ENCODE measurements at regions not wholly inside any gene's neighbourhood (a gene's known extent, or its start where the extent isn't known, plus 50 kb on each side); places are given as distances from the start of the nearest gene placed in this dataset.

DNA sequence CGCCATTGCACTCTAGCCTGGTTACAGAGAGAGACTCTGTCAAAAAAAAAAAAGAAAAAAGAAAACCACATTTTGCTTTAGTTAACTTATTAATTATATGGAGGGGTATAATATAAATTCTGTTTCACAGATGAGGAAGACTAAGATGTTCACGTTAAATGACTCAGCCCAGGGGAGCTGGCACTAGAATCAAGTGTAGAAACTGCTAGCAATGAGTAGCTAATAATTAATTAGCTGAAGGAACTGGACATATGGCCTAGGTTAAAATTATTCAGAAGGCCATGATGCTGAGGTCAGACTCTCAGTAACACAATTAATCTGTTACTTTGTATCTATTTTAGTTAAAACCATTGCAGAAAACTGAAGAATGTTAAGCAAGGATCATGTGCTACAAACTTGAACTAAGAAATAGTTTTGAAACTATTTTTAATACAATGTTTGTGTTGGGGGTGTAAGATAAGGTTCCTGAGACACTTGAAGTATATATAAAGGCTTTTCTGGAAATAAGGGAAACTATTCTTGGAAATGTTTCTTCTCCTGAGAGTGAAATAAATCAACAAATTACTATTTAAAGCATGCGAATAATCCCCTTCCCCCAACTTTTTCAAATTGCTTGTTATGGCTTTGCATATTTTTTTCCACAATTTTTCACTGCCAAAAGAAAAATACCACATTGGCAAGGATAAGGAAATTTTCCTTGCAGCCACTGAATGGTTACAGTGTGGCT lies 589.3 kb downstream of the SOX5 start:
- H3K9me3 ChIP-seq (replicated peaks in 1 of 2; ENCODE audit: control insufficient read depth in 2 of 2, insufficient read depth in 1 of 2, low read depth in 1 of 2, low read length in 2 of 2) = peaks cover 0 to 4% of the 10 kb centered on the region in 2 donors
- no peak overlapping the region for H3K4me2 ChIP-seq (ENCODE audit: insufficient read depth, low read length, poor library complexity, severe bottlenecking)
- H2AK5ac ChIP-seq (ENCODE audit: low read depth, low read length) = no peak overlapping the region
- H3K23ac ChIP-seq (ENCODE audit: low read depth, low read length, poor library complexity) = no peak overlapping the region
- H2AFZ ChIP-seq (ENCODE audit: low read length) = no peak overlapping the region
- no peak overlapping the region for H3K9ac ChIP-seq (ENCODE audit: low read depth, low read length, poor library complexity)
- H2BK5ac ChIP-seq (ENCODE audit: low read length) = no peak overlapping the region
- no peak overlapping the region for H3K14ac ChIP-seq (ENCODE audit: low read length)
- H4K8ac ChIP-seq (ENCODE audit: low read depth, low read length) = no peak overlapping the region
- no CpG with 5 or more reads among the region's 3 CpGs for WGBS, 2 donors (ENCODE audit: extremely low coverage in 2 of 2, insufficient read length in 2 of 2, insufficient replicate concordance in 1 of 2)
- no peaks in the 10 kb centered on the region for H3K79me1 ChIP-seq (ENCODE audit: low read depth, low read length)
- no peak for DNase-seq (ENCODE audit: low spot score)
- no peak overlapping the region for H2BK15ac ChIP-seq (ENCODE audit: low read length)
- no peak overlapping the region for H2BK12ac ChIP-seq (ENCODE audit: low read length)
- H4K91ac ChIP-seq (ENCODE audit: low read depth, low read length, poor library complexity) = no peak overlapping the region
- no peak overlapping the region for H3K4ac ChIP-seq (ENCODE audit: low read length)
- H3K4me1 ChIP-seq (ENCODE audit: control insufficient read depth in 2 of 2, insufficient read depth in 1 of 2, low read depth in 1 of 2, low read length in 2 of 2) = no peaks in the 10 kb centered on the region
- H3K27me3 ChIP-seq (ENCODE audit: control insufficient read depth in 3 of 3, insufficient read depth in 3 of 3, low read depth in 1 of 3, low read length in 3 of 3) = no peaks in the 10 kb centered on the region
- H3K36me3 ChIP-seq (replicated peaks in 1 of 2; ENCODE audit: control insufficient read depth in 2 of 2, insufficient read depth in 2 of 2, low read length in 2 of 2) = no peaks in the 10 kb centered on the region
- H2BK120ac ChIP-seq (ENCODE audit: low read depth, low read length) = no peak overlapping the region
- no peak overlapping the region for H3K18ac ChIP-seq (ENCODE audit: low read length)
- H3K4me3 ChIP-seq (ENCODE audit: low read length in 2 of 2) = no peak overlapping the region
- no peak overlapping the region for H3K27ac ChIP-seq (replicated peaks; ENCODE audit: low read length)

DNA sequence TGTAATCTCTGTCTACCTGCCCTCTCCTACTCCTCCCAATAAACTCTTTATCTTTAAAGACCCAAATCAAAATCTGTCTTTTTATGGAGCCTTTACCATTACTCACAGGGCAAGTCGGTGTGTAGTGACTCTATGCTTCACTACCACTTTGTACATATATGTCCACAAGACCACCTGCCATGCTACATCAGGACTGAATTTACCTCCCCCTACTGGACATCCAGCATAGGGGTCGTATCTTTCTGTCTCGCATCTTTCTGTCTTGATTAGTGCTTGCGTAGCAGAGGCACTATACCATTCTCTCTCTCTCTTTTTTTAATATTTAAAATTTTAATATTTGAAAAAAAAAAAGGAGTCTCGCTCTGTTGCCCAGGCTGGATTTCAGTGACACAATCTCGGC lies 587.5 kb downstream of the SOX5 start:
- no CpG with 5 or more reads among the region's 6 CpGs for WGBS, 2 donors (ENCODE audit: extremely low coverage in 2 of 2, insufficient read length in 2 of 2, insufficient replicate concordance in 1 of 2)
- Histone ChIP-seq H2BK120ac (ENCODE audit: low read depth, low read length) (no peak overlapping the region), H2BK15ac (ENCODE audit: low read length) (no peak overlapping the region)

DNA sequence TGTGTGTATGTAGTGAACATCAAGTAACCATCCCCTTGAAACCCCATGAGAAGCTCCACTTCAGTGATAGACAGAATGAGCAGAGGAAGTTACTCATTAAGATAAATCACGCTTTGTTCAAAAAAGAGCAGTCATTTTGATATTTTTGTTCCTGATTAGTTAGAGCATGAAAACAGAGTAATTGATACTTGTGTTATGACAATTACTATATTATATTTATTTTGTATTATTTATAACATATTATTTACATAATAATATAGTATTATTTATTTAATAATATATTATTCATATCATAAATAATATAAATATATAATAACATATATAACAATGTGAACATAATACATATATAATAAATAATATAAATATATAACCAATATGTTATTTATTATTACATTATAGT lies 580.9 kb downstream of the SOX5 start:
- H3K9ac ChIP-seq (ENCODE audit: low read depth, low read length, poor library complexity) = no peak overlapping the region
- no peaks in the 10 kb centered on the region for H3K79me1 ChIP-seq (ENCODE audit: low read depth, low read length)
- no peak overlapping the region for H3K27ac ChIP-seq (replicated peaks; ENCODE audit: low read length)
- no peak overlapping the region for H2AFZ ChIP-seq (ENCODE audit: low read length)
- no peak overlapping the region for H2BK5ac ChIP-seq (ENCODE audit: low read length)
- H2BK15ac ChIP-seq (ENCODE audit: low read length) = no peak overlapping the region
- peaks cover 0 to 3% (median 0%) of the 10 kb centered on the region in 3 experiments for H3K27me3 ChIP-seq (ENCODE audit: control insufficient read depth in 3 of 3, insufficient read depth in 3 of 3, low read depth in 1 of 3, low read length in 3 of 3)
- H3K4ac ChIP-seq (ENCODE audit: low read length) = no peak overlapping the region
- H3K4me3 ChIP-seq (ENCODE audit: low read length in 2 of 2) = no peak overlapping the region
- DNase-seq (ENCODE audit: low spot score) = no peak
- H2BK12ac ChIP-seq (ENCODE audit: low read length) = no peak overlapping the region
- H3K36me3 ChIP-seq (replicated peaks in 1 of 2; ENCODE audit: control insufficient read depth in 2 of 2, insufficient read depth in 2 of 2, low read length in 2 of 2) = no peaks in the 10 kb centered on the region
- no peak overlapping the region for H4K91ac ChIP-seq (ENCODE audit: low read depth, low read length, poor library complexity)
- no peak overlapping the region for H3K14ac ChIP-seq (ENCODE audit: low read length)
- no peak overlapping the region for H3K23ac ChIP-seq (ENCODE audit: low read depth, low read length, poor library complexity)
- H3K4me1 ChIP-seq (ENCODE audit: control insufficient read depth in 2 of 2, insufficient read depth in 1 of 2, low read depth in 1 of 2, low read length in 2 of 2) = no peaks in the 10 kb centered on the region
- no CpG with 5 or more reads among the region's 1 CpG for WGBS, 2 donors (ENCODE audit: extremely low coverage in 2 of 2, insufficient read length in 2 of 2, insufficient replicate concordance in 1 of 2)
- no peak overlapping the region for H2BK120ac ChIP-seq (ENCODE audit: low read depth, low read length)
- peaks cover 0 to 4% of the 10 kb centered on the region in 2 donors for H3K9me3 ChIP-seq (replicated peaks in 1 of 2; ENCODE audit: control insufficient read depth in 2 of 2, insufficient read depth in 1 of 2, low read depth in 1 of 2, low read length in 2 of 2)
- H3K4me2 ChIP-seq (ENCODE audit: insufficient read depth, low read length, poor library complexity, severe bottlenecking) = no peak overlapping the region
- H4K8ac ChIP-seq (ENCODE audit: low read depth, low read length) = no peak overlapping the region
- no peak overlapping the region for H3K18ac ChIP-seq (ENCODE audit: low read length)
- H2AK5ac ChIP-seq (ENCODE audit: low read depth, low read length) = no peak overlapping the region

More for the DNA sequence above, 587.5 kb downstream of the SOX5 start:
- Histone ChIP-seq H3K18ac (ENCODE audit: low read length) (no peak overlapping the region), H3K9me3 (replicated peaks in 1 of 2; ENCODE audit: control insufficient read depth in 2 of 2, insufficient read depth in 1 of 2, low read depth in 1 of 2, low read length in 2 of 2) (peaks cover 0 to 4% of the 10 kb centered on the region in 2 donors), H3K27ac (replicated peaks; ENCODE audit: low read length) (no peak overlapping the region), H4K91ac (ENCODE audit: low read depth, low read length, poor library complexity) (no peak overlapping the region), H2BK12ac (ENCODE audit: low read length) (no peak overlapping the region), H2AK5ac (ENCODE audit: low read depth, low read length) (no peak overlapping the region), H3K4ac (ENCODE audit: low read length) (no peak overlapping the region), H3K9ac (ENCODE audit: low read depth, low read length, poor library complexity) (no peak overlapping the region), H3K4me1 (ENCODE audit: control insufficient read depth in 2 of 2, insufficient read depth in 1 of 2, low read depth in 1 of 2, low read length in 2 of 2) (no peaks in the 10 kb centered on the region), H3K23ac (ENCODE audit: low read depth, low read length, poor library complexity) (no peak overlapping the region), H2BK5ac (ENCODE audit: low read length) (no peak overlapping the region), H3K36me3 (replicated peaks in 1 of 2; ENCODE audit: control insufficient read depth in 2 of 2, insufficient read depth in 2 of 2, low read length in 2 of 2) (no peaks in the 10 kb centered on the region), H3K27me3 (ENCODE audit: control insufficient read depth in 3 of 3, insufficient read depth in 3 of 3, low read depth in 1 of 3, low read length in 3 of 3) (peaks cover 0 to 3% (median 0%) of the 10 kb centered on the region in 3 experiments), H4K8ac (ENCODE audit: low read depth, low read length) (no peak overlapping the region), H3K14ac (ENCODE audit: low read length) (no peak overlapping the region), H2AFZ (ENCODE audit: low read length) (no peak overlapping the region), H3K79me1 (ENCODE audit: low read depth, low read length) (no peaks in the 10 kb centered on the region), H3K4me2 (ENCODE audit: insufficient read depth, low read length, poor library complexity, severe bottlenecking) (no peak overlapping the region), H3K4me3 (ENCODE audit: low read length in 2 of 2) (no peak overlapping the region)
- no peak for DNase-seq (ENCODE audit: low spot score)

DNA sequence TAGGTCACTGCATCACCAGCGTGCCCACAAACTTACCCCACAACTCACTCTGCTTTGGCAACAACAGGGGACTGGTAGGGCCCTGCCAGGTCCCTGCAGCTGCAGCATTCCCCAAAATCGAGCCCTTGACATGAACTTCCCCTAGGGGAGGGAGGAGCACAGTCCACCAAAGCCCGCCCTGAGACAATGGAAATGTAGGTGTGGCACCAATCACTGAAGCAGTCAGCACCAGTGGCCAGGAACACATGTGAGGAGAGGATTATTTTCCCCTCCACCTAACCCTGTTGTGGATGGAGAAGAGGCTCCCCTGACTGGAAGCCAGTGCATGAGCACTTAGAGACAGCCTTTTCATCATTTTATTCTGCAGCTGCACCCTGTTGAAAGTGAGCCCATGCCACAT lies 573.8 kb downstream of the SOX5 start:
- WGBS, 2 donors (ENCODE audit: extremely low coverage in 2 of 2, insufficient read length in 2 of 2, insufficient replicate concordance in 1 of 2) = no CpG with 5 or more reads among the region's 3 CpGs
- no peak overlapping the region for H2AK5ac ChIP-seq (ENCODE audit: low read depth, low read length)
- no peak overlapping the region for H2BK15ac ChIP-seq (ENCODE audit: low read length)
- no peaks in the 10 kb centered on the region for H3K79me1 ChIP-seq (ENCODE audit: low read depth, low read length)
- H3K36me3 ChIP-seq (replicated peaks in 1 of 2; ENCODE audit: control insufficient read depth in 2 of 2, insufficient read depth in 2 of 2, low read length in 2 of 2) = no peaks in the 10 kb centered on the region
- H3K4me2 ChIP-seq (ENCODE audit: insufficient read depth, low read length, poor library complexity, severe bottlenecking) = no peak overlapping the region
- no peaks in the 10 kb centered on the region for H3K27me3 ChIP-seq (ENCODE audit: control insufficient read depth in 3 of 3, insufficient read depth in 3 of 3, low read depth in 1 of 3, low read length in 3 of 3)
- no peak overlapping the region for H3K4ac ChIP-seq (ENCODE audit: low read length)
- peak overlapping the region; percentile 18 for H3K23ac ChIP-seq (ENCODE audit: low read depth, low read length, poor library complexity)
- no peak overlapping the region for H4K8ac ChIP-seq (ENCODE audit: low read depth, low read length)
- H3K4me3 ChIP-seq (ENCODE audit: low read length in 2 of 2) = no peak overlapping the region
- no peak overlapping the region for H3K14ac ChIP-seq (ENCODE audit: low read length)
- H3K9ac ChIP-seq (ENCODE audit: low read depth, low read length, poor library complexity) = no peak overlapping the region
- no peak overlapping the region for H2BK120ac ChIP-seq (ENCODE audit: low read depth, low read length)
- H3K18ac ChIP-seq (ENCODE audit: low read length) = no peak overlapping the region
- no peak overlapping the region for H2BK12ac ChIP-seq (ENCODE audit: low read length)
- no peaks in the 10 kb centered on the region for H3K4me1 ChIP-seq (ENCODE audit: control insufficient read depth in 2 of 2, insufficient read depth in 1 of 2, low read depth in 1 of 2, low read length in 2 of 2)
- H4K91ac ChIP-seq (ENCODE audit: low read depth, low read length, poor library complexity) = no peak overlapping the region
- no peak for DNase-seq (ENCODE audit: low spot score)
- H3K9me3 ChIP-seq (replicated peaks in 1 of 2; ENCODE audit: control insufficient read depth in 2 of 2, insufficient read depth in 1 of 2, low read depth in 1 of 2, low read length in 2 of 2) = peaks cover 0 to 6% of the 10 kb centered on the region in 2 donors
- no peak overlapping the region for H2BK5ac ChIP-seq (ENCODE audit: low read length)
- H3K27ac ChIP-seq (replicated peaks; ENCODE audit: low read length) = no peak overlapping the region
- H2AFZ ChIP-seq (ENCODE audit: low read length) = no peak overlapping the region
